ENCODE measurements at regions not wholly inside any gene's neighbourhood (a gene's known extent, or its start where the extent isn't known, plus 50 kb on each side); places are given as distances from the start of the nearest gene placed in this dataset.

DNA sequence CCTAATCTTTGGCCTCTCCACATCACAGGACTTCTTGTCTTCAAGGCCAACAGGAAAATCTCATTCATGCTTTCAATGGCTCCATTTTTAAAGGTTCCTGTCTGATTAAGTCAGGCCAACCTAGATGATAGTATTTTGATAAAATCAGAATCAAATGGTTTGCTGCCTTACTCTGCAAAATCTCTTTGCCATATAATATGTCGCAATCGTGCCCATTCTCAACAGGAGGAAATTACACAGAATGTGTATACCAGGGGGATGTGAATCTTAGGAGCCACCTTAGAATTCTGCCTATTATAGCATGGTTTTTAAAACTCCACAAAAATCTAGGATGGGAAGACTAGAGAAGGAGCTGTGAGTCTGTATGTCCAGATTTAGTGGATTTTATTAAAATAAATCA, 612.9 kb upstream of the MAN1A1 start:
- Histone ChIP-seq H3K36me3 (ENCODE audit: control insufficient read depth, insufficient read depth, low read length) (no peaks in the 10 kb centered on the region), H3K79me2 (ENCODE audit: control insufficient read depth, insufficient read depth, low read length) (no peaks in the 10 kb centered on the region), H3K9ac (ENCODE audit: insufficient read depth, low read length) (no peak overlapping the region), H3K4me2 (ENCODE audit: extremely low read depth, insufficient read depth, low read length) (no peak overlapping the region), H3K4me3 (replicated peaks in 1 of 4; ENCODE audit: control extremely low read depth in 1 of 4, insufficient read depth in 1 of 4, low read depth in 3 of 4, low read length in 4 of 4) (no peak overlapping the region), H3K27me3 (ENCODE audit: control insufficient read depth, insufficient read depth, low read length) (no peaks in the 10 kb centered on the region), H4K20me1 (ENCODE audit: control insufficient read depth, extremely low read depth, insufficient read depth, low read length) (no peaks in the 10 kb centered on the region), H3K27ac (ENCODE audit: insufficient read depth, low read length) (no peak overlapping the region), H3K9me3 (ENCODE audit: control insufficient read depth, insufficient read depth, low read depth, low read length) (no peaks in the 10 kb centered on the region), H3K4me1 (ENCODE audit: control insufficient read depth, extremely low read depth, insufficient read depth, low read length) (no peaks in the 10 kb centered on the region), H2AFZ (ENCODE audit: low read length) (no peak overlapping the region)
- DNase-seq (ENCODE audit: low read depth in 2 of 2) = no peak
- TF ChIP-seq, protein P1, sequence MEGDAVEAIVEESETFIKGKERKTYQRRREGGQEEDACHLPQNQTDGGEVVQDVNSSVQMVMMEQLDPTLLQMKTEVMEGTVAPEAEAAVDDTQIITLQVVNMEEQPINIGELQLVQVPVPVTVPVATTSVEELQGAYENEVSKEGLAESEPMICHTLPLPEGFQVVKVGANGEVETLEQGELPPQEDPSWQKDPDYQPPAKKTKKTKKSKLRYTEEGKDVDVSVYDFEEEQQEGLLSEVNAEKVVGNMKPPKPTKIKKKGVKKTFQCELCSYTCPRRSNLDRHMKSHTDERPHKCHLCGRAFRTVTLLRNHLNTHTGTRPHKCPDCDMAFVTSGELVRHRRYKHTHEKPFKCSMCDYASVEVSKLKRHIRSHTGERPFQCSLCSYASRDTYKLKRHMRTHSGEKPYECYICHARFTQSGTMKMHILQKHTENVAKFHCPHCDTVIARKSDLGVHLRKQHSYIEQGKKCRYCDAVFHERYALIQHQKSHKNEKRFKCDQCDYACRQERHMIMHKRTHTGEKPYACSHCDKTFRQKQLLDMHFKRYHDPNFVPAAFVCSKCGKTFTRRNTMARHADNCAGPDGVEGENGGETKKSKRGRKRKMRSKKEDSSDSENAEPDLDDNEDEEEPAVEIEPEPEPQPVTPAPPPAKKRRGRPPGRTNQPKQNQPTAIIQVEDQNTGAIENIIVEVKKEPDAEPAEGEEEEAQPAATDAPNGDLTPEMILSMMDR (conservative IDR thresholded peaks at IDR 0.05 in 1 of 2, IDR thresholded peaks at IDR 0.05 in 1 of 2; ENCODE audit: low read depth in 1 of 2, low read length in 2 of 2) = no peak
- no peak for TF ChIP-seq EZH2 (IDR thresholded peaks at IDR 0.05; ENCODE audit: low read length, missing control alignments)

DNA sequence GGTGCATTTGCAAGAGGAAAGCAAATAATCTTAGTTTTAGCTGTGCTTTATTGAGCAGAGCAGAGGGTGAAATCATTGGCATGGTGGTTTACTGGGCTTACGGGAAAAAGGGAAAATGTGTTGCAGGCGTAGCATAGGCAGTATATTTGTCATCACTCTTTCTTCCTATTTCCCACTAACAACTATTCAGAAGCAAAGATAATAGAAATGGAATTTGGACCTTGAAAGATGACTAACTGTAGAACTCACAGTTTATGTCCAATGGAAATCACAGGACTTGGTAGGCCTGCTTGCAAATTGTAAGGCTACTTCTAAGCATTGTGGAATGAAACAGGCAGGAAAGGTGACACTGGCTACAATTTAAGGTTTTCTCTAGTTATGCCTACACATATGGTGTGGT, 611.9 kb upstream of the MAN1A1 start:
- peak in 1 of 2 donors; percentile 20 for DNase-seq (ENCODE audit: low read depth in 2 of 2)
- no peak for TF ChIP-seq EZH2 (IDR thresholded peaks at IDR 0.05; ENCODE audit: low read length, missing control alignments)
- TF ChIP-seq, protein P1 (conservative IDR thresholded peaks at IDR 0.05 in 1 of 2, IDR thresholded peaks at IDR 0.05 in 1 of 2; ENCODE audit: low read depth in 1 of 2, low read length in 2 of 2) = no peak
- H3K9me3 ChIP-seq (ENCODE audit: control insufficient read depth, insufficient read depth, low read depth, low read length) = no peaks in the 10 kb centered on the region

DNA sequence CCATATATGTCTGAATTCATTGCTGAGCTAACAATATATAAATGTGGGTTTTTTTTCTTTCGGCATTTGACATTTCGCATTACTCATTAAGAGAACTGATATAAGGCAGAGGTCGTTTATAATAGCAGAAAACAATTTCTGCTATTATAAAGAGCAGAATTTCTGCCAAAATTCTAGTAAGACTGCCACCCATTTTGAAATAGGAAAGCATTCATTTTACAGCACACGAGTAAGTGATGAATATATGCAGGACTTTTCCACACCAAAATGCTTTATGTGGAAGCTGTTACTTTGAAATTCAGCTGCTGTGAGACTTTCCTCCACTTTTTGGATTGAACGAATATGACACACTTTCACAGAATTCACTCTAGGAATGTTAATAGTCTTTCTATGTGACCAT, 610.9 kb upstream of the MAN1A1 start:
- TF ChIP-seq, protein P1 (conservative IDR thresholded peaks at IDR 0.05 in 1 of 2, IDR thresholded peaks at IDR 0.05 in 1 of 2; ENCODE audit: low read depth in 1 of 2, low read length in 2 of 2) = no peak
- no peak for TF ChIP-seq EZH2 (IDR thresholded peaks at IDR 0.05; ENCODE audit: low read length, missing control alignments)
- Histone ChIP-seq H3K27me3 (ENCODE audit: control insufficient read depth, insufficient read depth, low read length) (no peaks in the 10 kb centered on the region), H3K9ac (ENCODE audit: insufficient read depth, low read length) (no peak overlapping the region), H4K20me1 (ENCODE audit: control insufficient read depth, extremely low read depth, insufficient read depth, low read length) (no peaks in the 10 kb centered on the region), H3K79me2 (ENCODE audit: control insufficient read depth, insufficient read depth, low read length) (no peaks in the 10 kb centered on the region), H3K4me1 (ENCODE audit: control insufficient read depth, extremely low read depth, insufficient read depth, low read length) (no peaks in the 10 kb centered on the region), H3K36me3 (ENCODE audit: control insufficient read depth, insufficient read depth, low read length) (no peaks in the 10 kb centered on the region), H2AFZ (ENCODE audit: low read length) (no peak overlapping the region), H3K9me3 (ENCODE audit: control insufficient read depth, insufficient read depth, low read depth, low read length) (no peaks in the 10 kb centered on the region), H3K4me2 (ENCODE audit: extremely low read depth, insufficient read depth, low read length) (no peak overlapping the region), H3K4me3 (replicated peaks in 1 of 4; ENCODE audit: control extremely low read depth in 1 of 4, insufficient read depth in 1 of 4, low read depth in 3 of 4, low read length in 4 of 4) (no peak overlapping the region), H3K27ac (ENCODE audit: insufficient read depth, low read length) (no peak overlapping the region)
- peak in 1 of 2 donors; percentile 8 for DNase-seq (ENCODE audit: low read depth in 2 of 2)

More for the DNA sequence above, 611.9 kb upstream of the MAN1A1 start:
- H2AFZ ChIP-seq (ENCODE audit: low read length) = no peak overlapping the region
- no peaks in the 10 kb centered on the region for H3K4me1 ChIP-seq (ENCODE audit: control insufficient read depth, extremely low read depth, insufficient read depth, low read length)
- no peak overlapping the region for H3K4me2 ChIP-seq (ENCODE audit: extremely low read depth, insufficient read depth, low read length)
- no peaks in the 10 kb centered on the region for H4K20me1 ChIP-seq (ENCODE audit: control insufficient read depth, extremely low read depth, insufficient read depth, low read length)
- no peaks in the 10 kb centered on the region for H3K79me2 ChIP-seq (ENCODE audit: control insufficient read depth, insufficient read depth, low read length)
- H3K27ac ChIP-seq (ENCODE audit: insufficient read depth, low read length) = no peak overlapping the region
- no peak overlapping the region for H3K9ac ChIP-seq (ENCODE audit: insufficient read depth, low read length)
- no peaks in the 10 kb centered on the region for H3K36me3 ChIP-seq (ENCODE audit: control insufficient read depth, insufficient read depth, low read length)
- no peak overlapping the region for H3K4me3 ChIP-seq (replicated peaks in 1 of 4; ENCODE audit: control extremely low read depth in 1 of 4, insufficient read depth in 1 of 4, low read depth in 3 of 4, low read length in 4 of 4)
- no peaks in the 10 kb centered on the region for H3K27me3 ChIP-seq (ENCODE audit: control insufficient read depth, insufficient read depth, low read length)
